HG03060 (cell line): ENCODE measurements at regions not wholly inside any gene's neighbourhood (a gene's known extent, or its start where the extent isn't known, plus 50 kb on each side); places are given as distances from the start of the nearest gene placed in this dataset.

Experiments
- ATAC-seq: cut with Tn5 transposase; IDR thresholded peaks from one replicate; pipeline ENCODE4 v1.9.1; 2021; ENCODE audit warnings: low read depth, moderate number of reproducible peaks; ENCODE audit not compliant: unreplicated experiment

DNA sequence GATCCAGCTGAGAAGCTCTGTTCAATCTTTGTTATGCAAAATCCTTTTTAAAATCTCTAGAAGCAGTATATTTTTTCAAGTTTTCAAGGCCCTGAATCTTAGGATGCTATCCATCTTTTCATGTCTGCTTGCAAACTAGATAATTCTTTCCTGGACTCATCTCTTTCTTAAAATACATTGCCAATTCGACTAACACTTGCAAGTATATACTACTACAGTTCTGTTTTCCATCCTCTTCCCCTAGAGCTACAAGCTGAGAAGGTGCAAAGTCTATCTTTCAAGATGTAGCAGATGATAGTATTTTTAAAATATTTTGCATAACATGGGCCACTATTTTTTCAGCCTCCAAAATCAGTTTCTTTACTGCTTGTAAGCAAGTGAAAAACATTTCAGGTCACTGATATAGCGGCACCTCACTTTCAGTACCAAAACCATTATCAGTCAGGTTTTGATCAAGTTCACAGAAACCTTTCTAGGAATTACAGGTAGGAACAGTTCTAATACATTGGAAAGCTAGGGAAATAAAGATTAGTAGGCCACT, 196.4 kb upstream of the CDH20 start:
- ATAC-seq: no peak

DNA sequence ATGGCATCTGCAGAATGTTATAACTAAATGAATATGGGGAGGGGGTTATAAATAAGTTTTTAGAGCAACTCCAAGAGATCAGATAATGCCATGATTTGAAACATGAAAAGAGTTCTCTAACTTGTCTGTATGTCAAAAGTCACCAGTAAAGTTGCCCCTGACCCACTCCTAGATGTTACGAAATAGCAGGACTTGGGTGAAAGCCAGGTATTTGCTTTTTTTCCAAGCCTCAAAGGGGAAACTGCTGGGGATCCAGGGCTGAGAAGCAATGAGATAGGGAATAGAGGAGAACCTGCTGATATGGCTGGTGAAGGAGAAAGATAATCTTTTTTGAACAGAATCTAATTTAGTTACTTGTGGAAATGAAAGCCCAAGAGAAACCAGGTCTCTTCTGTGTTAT, 191.5 kb upstream of the CDH20 start:
- no peak for ATAC-seq

DNA sequence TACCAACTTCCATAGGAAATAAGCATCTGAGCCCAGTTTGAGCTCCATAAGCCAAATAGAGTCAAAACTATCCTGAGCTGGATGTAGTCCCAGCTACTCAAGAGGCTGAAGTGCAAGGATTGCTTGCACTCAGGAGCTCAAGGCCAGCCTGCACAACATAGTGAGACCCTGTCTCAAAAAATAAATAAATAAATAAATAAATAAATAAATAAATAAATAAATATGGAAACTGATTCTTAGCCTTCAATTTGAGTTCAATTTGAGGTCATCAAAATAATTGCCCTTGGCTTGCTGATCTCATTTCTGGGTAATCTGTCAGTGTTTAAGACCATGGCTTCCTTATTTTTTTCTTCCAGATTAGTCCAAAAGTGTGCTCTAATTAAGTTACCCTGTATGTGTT, 184.9 kb upstream of the CDH20 start:
- ATAC-seq: no peak

DNA sequence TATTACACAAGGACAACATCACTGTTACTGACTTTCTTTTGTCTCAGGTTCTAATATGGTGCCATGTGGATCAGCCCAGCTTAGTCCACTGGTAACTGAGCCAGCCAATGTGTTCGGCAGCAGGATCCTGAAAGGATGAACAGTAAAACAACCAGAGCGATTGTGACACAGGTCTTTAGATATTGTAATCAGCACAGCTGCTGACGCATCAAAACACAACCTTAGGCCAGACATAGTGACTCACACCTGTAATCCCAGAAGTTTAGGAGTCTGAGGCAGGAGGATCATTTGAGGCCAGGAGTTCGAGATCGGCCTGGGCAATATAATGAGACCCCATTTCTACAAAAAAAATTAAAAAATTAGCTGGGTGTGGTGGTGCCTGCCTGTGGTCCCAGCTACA, 183.4 kb upstream of the CDH20 start:
- no peak for ATAC-seq

DNA sequence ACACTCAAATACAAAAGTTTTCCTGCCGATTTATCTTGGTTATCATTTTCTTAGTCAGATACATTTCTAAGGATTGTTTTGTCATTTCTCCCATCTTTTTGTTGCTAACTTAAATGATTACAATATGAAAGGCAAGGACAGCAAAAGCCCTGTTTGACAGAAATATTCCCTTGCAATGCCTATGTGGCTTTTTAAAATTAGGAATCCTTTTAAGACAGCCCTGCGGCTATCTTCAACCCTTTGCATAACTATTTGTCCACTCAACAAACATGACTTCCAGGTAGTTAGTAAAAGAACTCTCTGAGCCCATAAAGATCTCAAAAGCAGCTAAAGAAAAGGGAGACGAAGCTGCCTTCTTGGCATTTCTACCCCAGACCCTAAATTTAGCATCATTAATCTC, 179.7 kb upstream of the CDH20 start:
- ATAC-seq: no peak

DNA sequence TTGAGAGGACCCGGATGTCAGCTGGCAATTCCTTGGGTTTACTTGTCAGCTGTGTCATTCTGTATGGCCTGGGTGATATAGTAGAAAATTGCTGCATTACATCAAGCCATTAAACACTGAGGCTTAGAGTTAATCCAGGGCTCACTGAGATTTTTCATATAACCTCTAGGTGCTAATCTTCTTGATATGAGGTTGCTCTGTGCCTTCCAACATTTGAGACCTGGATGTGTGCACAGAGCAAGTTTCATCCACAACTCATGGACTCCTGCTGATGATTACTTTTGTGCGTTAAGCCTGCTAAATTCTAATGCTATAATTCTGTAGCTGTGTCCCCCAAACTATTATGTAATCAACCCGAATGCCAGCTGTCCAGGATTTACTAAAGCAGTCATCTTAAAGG, 178.4 kb upstream of the CDH20 start:
- ATAC-seq: no peak

DNA sequence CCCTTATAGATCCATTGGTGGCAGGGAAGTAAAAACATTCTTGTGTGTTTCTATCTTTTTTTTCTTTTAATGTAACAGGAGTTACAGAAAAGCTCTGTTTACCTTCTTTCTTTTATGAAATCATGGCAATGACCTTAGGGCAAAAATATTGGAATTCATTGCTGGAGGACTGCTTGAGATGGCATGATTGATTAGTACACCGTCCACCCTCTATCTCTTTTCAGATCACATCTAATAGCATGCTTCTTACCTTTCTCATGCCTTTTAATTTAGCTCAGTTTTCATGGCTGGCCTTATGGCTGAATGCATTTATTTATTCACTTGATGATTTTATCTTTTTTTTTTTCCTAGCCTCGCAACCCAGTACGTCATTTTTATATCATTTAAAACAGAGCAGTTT, 177.6 kb upstream of the CDH20 start:
- no peak for ATAC-seq

DNA sequence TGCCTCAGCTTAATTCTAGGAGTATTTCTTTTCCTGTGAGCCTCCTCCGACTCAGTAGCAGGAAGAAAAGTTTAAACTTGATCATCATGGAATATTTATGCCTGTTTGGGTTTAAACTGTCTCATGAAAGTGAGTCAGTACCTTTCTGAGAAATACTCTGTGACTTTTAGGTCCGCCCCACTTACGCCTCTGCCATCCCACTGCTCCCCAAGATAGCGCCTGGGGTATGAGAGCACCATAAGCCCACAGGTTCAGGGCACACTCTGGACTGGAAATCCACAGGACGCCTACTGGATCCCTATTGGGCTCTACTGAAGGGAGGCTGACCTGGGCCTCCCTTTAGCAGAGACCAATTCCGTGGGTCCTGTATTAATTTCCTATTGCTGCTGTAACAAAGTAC, 175.8 kb upstream of the CDH20 start:
- ATAC-seq: no peak

DNA sequence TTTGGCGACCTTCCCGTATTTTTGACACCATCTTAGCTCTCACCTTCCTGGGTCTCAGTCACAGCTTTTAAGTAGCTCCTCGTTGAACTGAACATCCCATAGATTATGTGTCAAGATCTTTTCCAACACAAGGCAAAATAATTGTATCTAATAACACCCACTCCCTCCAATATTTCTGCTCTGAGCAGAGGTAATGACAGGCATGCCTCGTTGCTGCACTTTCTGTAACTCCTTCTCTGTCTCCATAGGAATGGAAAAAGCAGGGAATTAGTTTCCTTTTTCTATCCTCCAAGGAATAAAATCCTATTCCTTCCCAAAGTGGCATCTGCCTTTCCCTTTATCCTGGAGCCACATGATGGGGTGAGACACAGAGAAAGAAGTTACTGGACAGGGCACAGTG, 174.0 kb upstream of the CDH20 start:
- ATAC-seq: no peak

DNA sequence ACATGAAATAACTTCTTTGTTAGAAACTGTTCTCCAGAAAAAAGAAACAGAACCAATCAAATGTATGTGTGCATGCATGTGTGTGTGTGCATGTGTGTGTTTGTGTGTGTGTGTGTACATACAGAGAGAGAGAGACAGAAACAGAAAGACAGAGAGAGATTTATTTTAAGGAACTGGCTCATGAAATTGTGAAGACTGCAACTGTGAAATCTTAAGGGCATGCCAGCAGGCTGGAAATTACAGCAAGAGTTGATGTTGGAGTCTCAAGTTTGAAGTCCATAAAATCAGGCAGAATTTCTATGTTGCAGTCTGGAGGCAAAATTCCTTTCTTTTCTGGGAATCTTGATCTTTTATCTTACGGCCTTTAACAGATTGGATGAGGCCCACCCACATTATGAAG, 168.9 kb upstream of the CDH20 start:
- ATAC-seq: no peak

DNA sequence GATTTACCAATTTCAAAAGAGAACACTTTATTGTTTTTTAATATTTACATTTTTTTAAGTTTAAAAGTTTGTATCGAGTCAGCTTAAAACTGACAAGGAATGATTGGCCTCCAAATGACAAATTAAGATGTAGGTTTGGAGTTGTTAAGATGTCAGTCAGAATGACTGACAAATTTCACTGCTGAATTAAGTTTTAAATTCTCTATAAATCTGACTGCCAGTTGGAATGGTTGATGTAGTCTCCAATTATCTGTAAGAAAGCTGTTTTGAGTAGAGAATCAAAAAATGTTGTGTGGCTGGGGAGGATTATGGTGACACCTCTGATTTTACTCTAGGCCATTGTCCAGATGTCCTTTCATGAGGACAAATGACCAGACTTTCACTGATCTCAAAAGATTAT, 165.3 kb upstream of the CDH20 start:
- no peak for ATAC-seq

DNA sequence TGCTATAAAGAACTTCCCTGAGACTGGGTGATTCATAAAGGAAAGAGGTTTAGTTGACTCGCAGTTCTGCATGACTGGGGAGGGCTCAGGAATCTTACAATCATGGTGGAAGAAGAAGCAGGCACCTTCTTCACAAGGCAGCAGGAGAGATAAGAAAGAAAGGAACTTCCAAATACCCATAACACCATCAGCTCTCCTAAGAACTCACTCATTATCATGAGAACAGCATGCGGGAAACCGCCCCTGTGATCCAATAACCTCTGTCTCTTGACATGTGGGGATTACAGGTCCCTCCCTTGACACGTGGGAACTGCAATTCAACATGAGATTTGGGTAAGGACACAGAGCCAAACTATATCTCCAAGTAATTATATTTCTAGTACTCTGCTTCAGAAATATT, 163.8 kb upstream of the CDH20 start:
- ATAC-seq: no peak

DNA sequence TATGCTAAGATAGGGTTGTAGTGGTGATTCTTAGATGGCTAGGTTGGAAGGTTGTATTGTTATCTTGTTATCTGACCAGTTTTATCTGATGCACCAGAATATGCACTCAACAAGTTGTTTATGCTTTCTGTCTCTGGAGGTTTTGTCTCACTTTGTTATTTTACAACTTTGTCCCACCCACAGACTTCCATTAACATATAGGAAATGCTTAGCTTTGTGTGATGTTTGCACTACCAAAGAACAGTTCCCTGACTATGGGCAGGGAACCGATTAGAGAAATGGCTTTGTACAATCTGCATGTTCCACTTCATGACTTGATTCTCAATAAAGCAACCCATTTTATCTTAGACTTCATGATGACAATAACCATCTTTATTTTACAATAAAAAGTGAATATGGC, 160.6 kb upstream of the CDH20 start:
- no peak for ATAC-seq

DNA sequence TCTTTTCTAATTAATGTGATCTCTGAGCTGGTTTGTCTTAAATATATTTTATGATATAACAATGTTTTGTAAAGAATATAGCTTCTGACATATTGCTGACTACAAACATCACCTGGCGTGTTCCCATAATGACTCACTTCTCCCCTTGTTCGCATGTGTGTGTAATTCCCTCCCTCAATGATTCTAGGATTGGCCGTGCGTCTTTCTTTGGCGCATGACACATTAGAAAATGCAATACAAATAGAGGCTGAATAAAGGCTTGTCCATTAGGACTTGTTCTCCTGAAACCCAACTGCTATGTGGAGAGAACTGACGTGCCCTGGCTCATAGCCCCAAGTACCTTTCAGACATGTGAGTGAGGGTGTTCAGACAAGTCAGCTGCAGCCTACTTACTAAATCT, 159.7 kb upstream of the CDH20 start:
- ATAC-seq: no peak

DNA sequence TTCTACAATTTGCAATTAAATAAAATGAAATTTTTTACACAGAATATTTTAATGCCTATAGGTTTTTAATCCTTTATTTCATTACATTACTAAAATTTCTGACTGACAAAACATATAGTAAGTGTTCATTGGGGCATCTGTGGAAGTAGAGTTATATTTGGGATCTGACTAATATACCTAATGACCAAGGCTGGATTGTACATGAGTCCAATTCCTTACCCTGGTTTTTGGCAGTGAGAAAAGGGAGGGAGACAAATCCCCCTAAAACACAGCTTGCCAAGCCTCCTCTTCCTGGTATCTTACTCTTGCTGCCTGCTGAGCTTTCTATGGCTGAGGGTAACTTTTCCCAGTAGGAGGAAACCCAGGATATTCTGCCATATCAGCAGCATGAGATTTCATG, 149.4 kb upstream of the CDH20 start:
- no peak for ATAC-seq

DNA sequence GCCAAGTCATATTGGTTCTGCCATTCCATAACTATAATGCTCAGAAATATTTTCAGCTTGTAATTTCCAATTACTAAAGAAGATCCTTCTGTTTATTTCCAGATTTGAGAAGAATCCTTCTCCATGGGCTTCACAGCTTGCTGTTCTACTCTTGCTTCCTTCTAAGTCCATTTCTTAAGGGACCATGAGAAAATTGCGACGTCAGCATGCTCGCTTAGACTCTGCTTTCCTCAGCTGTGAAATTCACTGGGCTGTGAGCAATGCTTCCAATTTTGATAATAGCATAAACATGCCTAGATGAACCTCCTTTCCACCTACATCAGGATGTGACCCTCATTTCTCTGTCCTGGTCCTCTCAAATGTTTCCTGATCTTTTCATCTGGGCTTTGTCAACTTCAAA, 145.3 kb upstream of the CDH20 start:
- ATAC-seq: no peak

DNA sequence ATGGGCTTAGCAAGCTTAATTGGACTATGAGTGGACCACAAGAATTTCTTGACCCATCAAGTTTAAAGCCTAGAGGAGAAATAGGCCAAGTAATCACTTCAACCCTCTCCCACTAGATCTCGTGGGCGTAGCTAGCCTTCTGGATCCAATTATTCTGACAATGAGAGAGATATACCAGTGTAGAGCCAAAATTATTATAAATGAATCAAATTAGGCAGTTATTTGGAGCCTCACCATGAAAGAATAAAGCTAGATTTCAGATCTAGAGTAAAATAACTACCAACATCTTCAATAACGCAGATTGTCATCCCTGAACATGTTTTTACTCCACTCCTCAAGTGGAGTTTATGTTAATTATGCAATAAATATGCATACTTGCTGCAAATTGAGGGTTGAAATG, 143.9 kb upstream of the CDH20 start:
- no peak for ATAC-seq

DNA sequence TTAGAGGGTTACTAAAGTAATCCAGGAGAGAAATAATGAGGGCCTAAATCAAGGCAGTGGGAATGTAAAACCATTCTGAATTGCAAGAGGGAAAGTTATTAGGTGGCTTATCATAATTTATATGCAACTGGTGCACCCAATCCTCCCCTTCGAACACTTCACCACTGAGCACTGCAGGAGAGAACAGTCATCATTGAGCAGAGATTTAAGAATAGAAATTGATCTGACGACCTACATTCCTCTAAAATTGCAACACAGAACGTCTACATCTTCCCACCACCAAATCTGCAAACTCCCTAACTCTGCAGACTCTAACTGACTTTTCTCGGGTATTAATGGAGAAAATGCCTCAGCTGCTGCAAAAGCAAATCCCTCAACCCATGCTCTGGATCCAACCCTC, 138.5 kb upstream of the CDH20 start:
- ATAC-seq: no peak

DNA sequence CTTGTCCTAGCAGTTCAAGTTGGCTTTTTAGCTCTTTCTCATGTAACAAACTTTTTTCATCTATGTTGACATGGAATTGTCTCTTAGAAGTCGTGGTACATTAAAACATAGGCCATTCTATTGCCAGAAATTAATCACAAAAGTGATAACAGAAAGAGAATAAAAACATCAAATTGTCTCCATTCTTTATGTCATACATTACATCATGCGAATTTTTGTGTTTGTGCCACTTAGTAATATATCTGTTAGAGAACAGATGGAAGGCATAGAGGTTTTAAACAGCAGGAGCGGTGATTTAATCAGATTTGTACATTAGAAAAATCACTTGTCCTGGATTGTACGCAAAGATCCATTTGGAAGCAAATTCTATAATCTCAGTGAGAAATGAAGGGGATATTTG, 136.5 kb upstream of the CDH20 start:
- no peak for ATAC-seq

DNA sequence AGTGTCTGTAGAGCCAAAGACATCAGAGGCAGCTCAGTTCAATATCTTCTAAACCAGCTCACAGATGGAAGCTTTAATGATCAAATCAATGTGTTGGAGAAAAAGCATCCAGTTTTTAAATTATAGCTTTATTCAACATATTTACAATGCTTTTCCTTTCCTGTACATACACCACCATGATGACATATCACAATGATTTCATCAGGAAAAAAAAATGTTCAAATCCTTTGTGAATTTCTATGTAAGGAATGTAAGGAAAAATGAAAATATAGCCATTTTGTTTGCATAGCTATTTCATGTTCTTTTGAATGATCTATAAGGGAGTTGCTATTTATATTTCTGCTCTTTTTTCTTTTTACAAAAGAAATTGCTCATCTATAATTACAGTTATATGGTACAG, 134.7 kb upstream of the CDH20 start:
- ATAC-seq: no peak

DNA sequence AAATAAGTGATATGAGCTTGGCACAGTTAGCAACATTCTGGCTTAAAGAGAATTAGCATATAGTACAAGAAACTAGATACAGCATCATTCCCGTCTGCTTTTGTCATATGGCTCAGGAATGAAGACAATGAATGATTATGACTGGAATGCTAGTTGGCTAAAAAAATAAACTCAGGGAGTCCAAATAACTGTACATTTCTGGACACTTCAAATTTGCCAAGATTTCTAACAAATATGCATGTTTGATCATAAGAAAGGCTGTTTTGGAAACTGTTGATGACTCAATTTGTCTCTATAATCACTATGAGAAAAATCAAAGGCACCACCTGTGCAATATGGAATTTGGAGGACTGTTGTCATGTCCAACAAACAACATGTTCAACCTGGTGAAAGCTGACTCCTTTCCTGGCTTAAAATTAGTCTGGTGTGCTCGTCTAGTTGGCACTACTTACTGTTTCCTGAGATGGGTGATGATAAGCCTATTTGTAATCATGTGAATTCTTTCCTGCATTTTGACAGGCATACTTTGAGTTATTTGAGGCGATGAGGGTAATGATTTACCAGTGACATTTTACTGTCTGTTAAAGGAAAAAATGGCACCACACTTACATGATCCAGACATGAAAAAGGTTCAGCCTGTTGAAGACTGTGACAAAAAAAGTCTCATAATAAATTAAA, 133.9 kb upstream of the CDH20 start:
- ATAC-seq: no peak

DNA sequence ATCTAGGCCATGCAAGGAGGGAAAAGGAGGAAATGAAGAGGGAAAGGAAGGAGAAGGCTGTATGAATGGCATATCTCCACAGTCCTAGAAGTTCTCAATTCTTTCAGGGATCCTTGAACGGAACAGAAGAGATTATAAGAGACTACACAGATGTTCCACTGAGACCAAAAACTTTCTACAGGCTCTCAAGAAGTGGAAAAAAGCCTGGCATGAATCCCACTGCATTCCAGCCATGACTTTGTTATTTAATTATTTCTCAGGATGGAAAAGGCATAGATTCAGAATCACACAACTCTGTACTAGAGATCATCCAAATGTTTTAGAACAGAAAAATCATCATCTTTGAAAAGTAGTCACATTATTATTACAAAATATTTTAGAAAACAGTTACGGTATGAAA, 131.7 kb upstream of the CDH20 start:
- no peak for ATAC-seq

DNA sequence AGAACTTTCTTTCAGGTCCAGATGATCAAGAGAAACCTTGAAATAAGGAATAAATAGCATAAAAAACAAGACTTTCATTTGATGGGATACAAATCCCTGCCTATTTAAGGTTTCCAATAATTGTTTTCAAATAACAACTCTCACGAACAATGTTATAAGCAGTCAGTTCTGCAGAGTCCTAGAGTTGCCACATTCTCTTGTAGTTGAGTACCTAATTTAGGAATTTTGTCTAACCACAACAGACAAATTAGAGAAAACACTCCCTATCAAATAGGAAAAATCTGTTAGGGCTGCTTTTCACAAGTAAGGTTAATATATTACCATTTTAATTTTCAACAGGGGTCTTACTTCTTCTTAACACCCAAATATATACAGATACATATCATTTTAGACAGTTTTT, 130.1 kb upstream of the CDH20 start:
- ATAC-seq: no peak
